H1 (cell line): ENCODE measurements at regions not wholly inside any gene's neighbourhood (a gene's known extent, or its start where the extent isn't known, plus 50 kb on each side); places are given as distances from the start of the nearest gene placed in this dataset.

Experiments
- CTCF ChIA-PET: fragments of 300-600 bp; sonication (Branson Sonifier 250); formaldehyde crosslinking; loops from one replicate; lab custom pipeline; 2021; ENCODE audit not compliant: partially characterized antibody; lab: Charles Lee
- POLR2A ChIA-PET: fragments of 300-600 bp; sonication (Branson Sonifier 250); formaldehyde crosslinking; loops from one replicate; lab custom pipeline; 2021; ENCODE audit warnings: inconsistent platforms; ENCODE audit not compliant: partially characterized antibody; lab: Charles Lee
- DNase-seq, 2 experiments: peaks; one replicate each; pipeline versions ENCODE4 v3.0.0 to v3.0.0-alpha.2; 2010 to 2022; ENCODE audit warnings: low spot score in 2 of 2, low read depth in 1 of 2, mixed read lengths in 1 of 2
- FAIRE-seq: peaks from 2 replicates; lab custom pipeline; 2011; peaks lifted over from hg19 to GRCh38; lab: Jason Lieb, UNC
- H2AFZ ChIP-seq: 2 replicates; pipeline ENCODE4 v1.8.1; 2012; ENCODE audit warnings: low read length, inconsistent platforms
- H2AK5ac ChIP-seq: 2 replicates; pipeline ENCODE4 v1.6.1; 2013; ENCODE audit warnings: low read depth, low read length
- H2BK120ac ChIP-seq: replicated peaks from 2 replicates; pipeline ENCODE3; 2013; ENCODE audit warnings: low read depth, low read length, inconsistent platforms
- H2BK12ac ChIP-seq: 2 replicates; pipeline ENCODE4 v1.6.1; 2013; ENCODE audit warnings: low read depth, low read length
- H2BK15ac ChIP-seq: 2 replicates; pipeline ENCODE4 v1.6.1; 2013; ENCODE audit warnings: low read length
- H2BK20ac ChIP-seq: 2 replicates; pipeline ENCODE4 v1.6.1; 2013; ENCODE audit warnings: low read length
- H2BK5ac ChIP-seq: 2 replicates; pipeline ENCODE4 v1.6.1; 2013; ENCODE audit warnings: low read depth, low read length
- H3K14ac ChIP-seq: 2 replicates; pipeline ENCODE4 v1.6.1; 2013; ENCODE audit warnings: inconsistent platforms; ENCODE audit not compliant: insufficient read length
- H3K18ac ChIP-seq: 2 replicates; pipeline ENCODE4 v1.6.1; 2013; ENCODE audit warnings: low read length; ENCODE audit errors: extremely low read depth
- H3K23ac ChIP-seq: 2 replicates; pipeline ENCODE4 v1.6.1; 2013; ENCODE audit warnings: inconsistent platforms; ENCODE audit not compliant: insufficient read length
- H3K23me2 ChIP-seq: 2 replicates; pipeline ENCODE4 v1.6.1; 2013; ENCODE audit warnings: low read depth, low read length
- H3K27ac ChIP-seq: 2 replicates; pipeline ENCODE4 v1.6.1; 2011; ENCODE audit warnings: low read depth, low read length, inconsistent platforms
- H3K27me3 ChIP-seq, 4 experiments: replicated peaks in 1 of 4; 1 replicate in 1 of 4; 2 replicates in 3 of 4; pipeline versions ENCODE4 v1.6.1 to v1.8.1; 2011 to 2013; ENCODE audit warnings: low read length in 3 of 4, mild to moderate bottlenecking in 3 of 4, inconsistent platforms in 2 of 4, mixed read lengths in 2 of 4, moderate library complexity in 1 of 4; ENCODE audit not compliant: control insufficient read depth in 3 of 4, insufficient read depth in 3 of 4; ENCODE audit errors: extremely low read depth in 1 of 4
- H3K36me3 ChIP-seq, 4 experiments: 2 replicates each; pipeline versions ENCODE4 v1.6.1 to v1.8.1; 2011 to 2013; ENCODE audit warnings: mild to moderate bottlenecking in 4 of 4, low read length in 3 of 4, moderate library complexity in 2 of 4, control low read depth in 1 of 4, inconsistent platforms in 1 of 4; ENCODE audit not compliant: insufficient read depth in 4 of 4, control insufficient read depth in 2 of 4
- H3K4ac ChIP-seq: replicated peaks from 2 replicates; pipeline ENCODE3; 2013; ENCODE audit warnings: low read length, low read depth, mixed read lengths, inconsistent platforms; ENCODE audit not compliant: insufficient read length
- H3K4me1 ChIP-seq, 4 experiments: replicated peaks in 1 of 4; 1 replicate in 1 of 4; 2 replicates in 3 of 4; pipeline versions ENCODE4 v1.6.1 to v1.8.1; 2011 to 2013; ENCODE audit warnings: low read length in 3 of 4, inconsistent platforms in 2 of 4, mixed read lengths in 1 of 4; ENCODE audit not compliant: insufficient read depth in 4 of 4, control insufficient read depth in 3 of 4
- H3K4me2 ChIP-seq, 2 experiments: 2 replicates each; pipeline versions ENCODE4 v1.6.1 to v1.8.1; 2011 to 2013; ENCODE audit warnings: low read depth in 2 of 2, low read length in 2 of 2, control low read depth in 1 of 2, inconsistent platforms in 1 of 2, mild to moderate bottlenecking in 1 of 2; ENCODE audit not compliant: insufficient read depth in 1 of 2
- H3K4me3 ChIP-seq, 4 experiments: fragments of 200-600, 300-600 bp in 1 of 4; sonication (generic), shearing (Covaris generic), sonication (Bioruptor Twin) in 1 of 4; 2 replicates each; pipeline versions ENCODE4 v1.5.1 to v1.8.1; 2011 to 2016; ENCODE audit warnings: low read length in 4 of 4, low read depth in 3 of 4, control low read depth in 2 of 4, inconsistent platforms in 2 of 4, mild to moderate bottlenecking in 2 of 4, mixed read lengths in 1 of 4, moderate library complexity in 1 of 4; ENCODE audit not compliant: insufficient read depth in 2 of 4; ENCODE audit errors: extremely low read depth in 1 of 4
- H3K56ac ChIP-seq: replicated peaks from 2 replicates; pipeline ENCODE3; 2013; ENCODE audit warnings: low read depth, mild to moderate bottlenecking, mixed read lengths, low read length, inconsistent platforms; ENCODE audit not compliant: insufficient read length
- H3K79me1 ChIP-seq: 2 replicates; pipeline ENCODE4 v1.6.1; 2013; ENCODE audit warnings: low read depth, low read length, control low read depth
- H3K79me2 ChIP-seq, 2 experiments: 2 replicates each; pipeline versions ENCODE4 v1.6.1 to v1.8.1; 2012 to 2013; ENCODE audit warnings: low read length in 2 of 2, mild to moderate bottlenecking in 2 of 2, inconsistent platforms in 1 of 2; ENCODE audit not compliant: insufficient read depth in 2 of 2, control insufficient read depth in 1 of 2
- H3K9ac ChIP-seq, 4 experiments: replicated peaks in 1 of 4; 1 replicate in 1 of 4; 2 replicates in 3 of 4; pipeline versions ENCODE4 v1.6.1 to v1.8.1; 2011 to 2013; ENCODE audit warnings: low read depth in 3 of 4, low read length in 3 of 4, control low read depth in 2 of 4, mild to moderate bottlenecking in 2 of 4, moderate library complexity in 2 of 4, inconsistent platforms in 1 of 4; ENCODE audit errors: extremely low read depth in 1 of 4
- H3K9me3 ChIP-seq, 2 experiments: 2 replicates each; pipeline versions ENCODE4 v1.6.1 to v1.8.1; 2012 to 2013; ENCODE audit warnings: mild to moderate bottlenecking in 2 of 2, moderate library complexity in 2 of 2, control low read depth in 1 of 2, inconsistent platforms in 1 of 2, low read depth in 1 of 2, low read length in 1 of 2, mixed read lengths in 1 of 2; ENCODE audit not compliant: insufficient read depth in 2 of 2
- H4K20me1 ChIP-seq, 2 experiments: replicated peaks in 1 of 2; 2 replicates each; pipeline versions ENCODE3 to v1.8.1; 2011 to 2013; ENCODE audit warnings: inconsistent platforms in 2 of 2, low read length in 2 of 2, mild to moderate bottlenecking in 1 of 2; ENCODE audit not compliant: insufficient read depth in 2 of 2, control insufficient read depth in 1 of 2
- H4K5ac ChIP-seq: 2 replicates; pipeline ENCODE4 v1.6.1; 2013; ENCODE audit warnings: low read length, low read depth, mixed read lengths, inconsistent platforms; ENCODE audit not compliant: insufficient read length
- H4K8ac ChIP-seq: 2 replicates; pipeline ENCODE4 v1.8.0; 2013; ENCODE audit warnings: mild to moderate bottlenecking, moderate library complexity, low read length, inconsistent platforms; ENCODE audit not compliant: insufficient read depth; ENCODE audit errors: extremely low read depth
- H4K91ac ChIP-seq: replicated peaks from 2 replicates; pipeline ENCODE3; 2013; ENCODE audit warnings: low read length, mixed read lengths, inconsistent platforms; ENCODE audit not compliant: insufficient read length
- BACH1 ChIP-seq: IDR thresholded peaks from 2 replicates; pipeline ENCODE4 v1.6.1; 2012; ENCODE audit warnings: low read length, improper control_type of control experiment
- MAFK ChIP-seq: IDR thresholded peaks from 2 replicates; pipeline ENCODE4 v1.6.1; 2012; ENCODE audit warnings: low read depth, mild to moderate bottlenecking, improper control_type of control experiment, low read length
- NANOG ChIP-seq: IDR thresholded peaks from 2 replicates; pipeline ENCODE4 v1.6.1; 2011; ENCODE audit warnings: low read length, low read depth, mild to moderate bottlenecking, inconsistent platforms; ENCODE audit not compliant: insufficient read depth, poor library complexity, severe bottlenecking
- TAF1 ChIP-seq: IDR thresholded peaks from 2 replicates; pipeline ENCODE4 v1.6.1; 2011; ENCODE audit warnings: mild to moderate bottlenecking, low read depth, low read length
- WGBS, 2 experiments: shearing (Covaris generic) in 1 of 2; methylation state at CpG; one replicate each; pipeline versions ENCODE4 v1.1.6 to v1.1.7; 2013 to 2015; ENCODE audit warnings: low lambda C conversion rate in 2 of 2, mixed read lengths in 2 of 2, inconsistent platforms in 1 of 2, low coverage in 1 of 2, missing lambda C conversion rate in 1 of 2; ENCODE audit not compliant: insufficient replicate concordance in 2 of 2, insufficient coverage in 1 of 2, insufficient read length in 1 of 2; ENCODE audit errors: extremely low coverage in 1 of 2, missing lambda C conversion rate in 1 of 2; 5-methylcytosine and 5-hydroxymethylcytosine counted together
- TF ChIP-seq, protein P1 (sequence below), 3 experiments: IDR thresholded peaks; 1 replicate in 2 of 3; 2 replicates in 1 of 3; pipeline versions ENCODE4 v1.5.1 to v1.6.1; 2011; ENCODE audit warnings: low read length in 3 of 3, mild to moderate bottlenecking in 3 of 3, inconsistent platforms in 2 of 3, low read depth in 1 of 3, moderate library complexity in 1 of 3; ENCODE audit not compliant: insufficient read depth in 1 of 3; ENCODE audit errors: control extremely low read depth in 1 of 3

DNA sequence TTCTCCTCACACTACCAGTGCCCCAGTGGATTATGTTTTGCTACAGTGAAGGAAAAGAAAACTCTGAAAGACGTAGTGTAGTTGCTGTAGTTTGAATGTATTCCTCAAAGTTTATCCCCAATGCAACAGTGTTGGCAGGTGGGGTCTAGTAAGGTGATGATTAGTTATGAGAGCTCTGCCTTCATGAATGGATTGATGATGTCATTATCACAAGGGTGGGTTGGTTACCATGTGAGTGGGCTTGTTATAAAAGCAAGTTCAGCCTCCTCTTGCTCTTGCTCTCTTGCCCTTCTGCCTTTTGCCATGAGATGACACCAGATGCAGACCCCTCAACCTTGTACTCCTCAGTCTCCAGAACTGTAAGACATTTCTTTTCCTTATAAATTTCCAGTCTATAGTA, 244.7 kb upstream of the RSPO3 start:
- H2BK20ac ChIP-seq: no peak overlapping the region
- CTCF ChIA-PET: interaction anchor here (1.7 kb wide), 1 partner anchor 71 kb away, joined by 5 read pairs; no protein-coding TSS in a partner anchor
- H3K27me3 ChIP-seq: no peaks in the 10 kb centered on the region
- no peak overlapping the region for H3K4me3 ChIP-seq
- no peak overlapping the region for H4K8ac ChIP-seq
- no peak overlapping the region for H3K27ac ChIP-seq
- H4K91ac ChIP-seq: no peak overlapping the region
- H3K9ac ChIP-seq: no peak overlapping the region
- no peaks in the 10 kb centered on the region for H3K9me3 ChIP-seq
- no peaks in the 10 kb centered on the region for H3K79me1 ChIP-seq
- H3K4me2 ChIP-seq: no peak overlapping the region
- H2AFZ ChIP-seq: no peak overlapping the region; the same call in 1 of the 2 replicates
- H3K23me2 ChIP-seq: no peaks in the 10 kb centered on the region
- FAIRE-seq (no peak), DNase-seq (no peak)
- H3K4ac ChIP-seq: no peak overlapping the region
- H3K36me3 ChIP-seq: no peaks in the 10 kb centered on the region
- H3K79me2 ChIP-seq: no peaks in the 10 kb centered on the region
- H2BK12ac ChIP-seq: no peak overlapping the region
- no peak overlapping the region for H3K14ac ChIP-seq
- TF ChIP-seq NANOG (no peak), TAF1 (no peak), MAFK (no peak), BACH1 (no peak)
- TF ChIP-seq, protein P1, sequence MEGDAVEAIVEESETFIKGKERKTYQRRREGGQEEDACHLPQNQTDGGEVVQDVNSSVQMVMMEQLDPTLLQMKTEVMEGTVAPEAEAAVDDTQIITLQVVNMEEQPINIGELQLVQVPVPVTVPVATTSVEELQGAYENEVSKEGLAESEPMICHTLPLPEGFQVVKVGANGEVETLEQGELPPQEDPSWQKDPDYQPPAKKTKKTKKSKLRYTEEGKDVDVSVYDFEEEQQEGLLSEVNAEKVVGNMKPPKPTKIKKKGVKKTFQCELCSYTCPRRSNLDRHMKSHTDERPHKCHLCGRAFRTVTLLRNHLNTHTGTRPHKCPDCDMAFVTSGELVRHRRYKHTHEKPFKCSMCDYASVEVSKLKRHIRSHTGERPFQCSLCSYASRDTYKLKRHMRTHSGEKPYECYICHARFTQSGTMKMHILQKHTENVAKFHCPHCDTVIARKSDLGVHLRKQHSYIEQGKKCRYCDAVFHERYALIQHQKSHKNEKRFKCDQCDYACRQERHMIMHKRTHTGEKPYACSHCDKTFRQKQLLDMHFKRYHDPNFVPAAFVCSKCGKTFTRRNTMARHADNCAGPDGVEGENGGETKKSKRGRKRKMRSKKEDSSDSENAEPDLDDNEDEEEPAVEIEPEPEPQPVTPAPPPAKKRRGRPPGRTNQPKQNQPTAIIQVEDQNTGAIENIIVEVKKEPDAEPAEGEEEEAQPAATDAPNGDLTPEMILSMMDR (IDR thresholded peaks at IDR 0.05; ENCODE audit: control extremely low read depth in 1 of 3, insufficient read depth in 1 of 3, low read depth in 1 of 3, low read length in 3 of 3): no peak
- no peak overlapping the region for H2BK15ac ChIP-seq
- H4K20me1 ChIP-seq: no peaks in the 10 kb centered on the region
- POLR2A ChIA-PET: no interaction called here
- H3K18ac ChIP-seq: no peak overlapping the region
- H3K23ac ChIP-seq: no peak overlapping the region
- WGBS, 2 experiments: 83% methylated on average over 1 of the region's 1 CpG; no CpG with 5 or more reads in 1 of the 2 experiments
- no peak overlapping the region for H4K5ac ChIP-seq
- no peak overlapping the region for H2BK5ac ChIP-seq
- no peak overlapping the region for H3K56ac ChIP-seq
- H2BK120ac ChIP-seq: no peak overlapping the region
- no peaks in the 10 kb centered on the region for H3K4me1 ChIP-seq
- no peak overlapping the region for H2AK5ac ChIP-seq
